ENCODE measurements at regions not wholly inside any gene's neighbourhood (a gene's known extent, or its start where the extent isn't known, plus 50 kb on each side); places are given as distances from the start of the nearest gene placed in this dataset.

DNA sequence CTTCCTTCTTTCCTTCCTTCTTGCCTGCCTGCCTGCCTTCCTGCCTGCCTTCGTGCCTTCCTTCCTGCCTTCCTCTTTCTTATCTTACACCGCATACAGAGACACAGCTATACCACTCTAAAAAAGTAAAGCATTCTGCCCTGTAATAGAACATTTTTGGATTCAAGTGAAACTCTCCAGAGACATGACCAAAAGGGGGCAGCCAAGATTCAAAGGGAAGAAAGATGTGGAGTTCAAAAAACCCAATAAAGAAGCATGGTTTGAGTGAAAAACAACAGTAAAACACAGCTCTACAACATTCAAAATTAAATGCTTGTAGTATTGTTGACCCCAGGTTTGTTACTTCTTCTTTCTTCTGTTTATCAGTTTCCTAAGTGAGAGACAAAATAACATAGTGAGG lies 914.9 kb upstream of the PCDH7 start:
- DNase-seq (ENCODE audit: low spot score), result no peak
- TF ChIP-seq, protein P1, sequence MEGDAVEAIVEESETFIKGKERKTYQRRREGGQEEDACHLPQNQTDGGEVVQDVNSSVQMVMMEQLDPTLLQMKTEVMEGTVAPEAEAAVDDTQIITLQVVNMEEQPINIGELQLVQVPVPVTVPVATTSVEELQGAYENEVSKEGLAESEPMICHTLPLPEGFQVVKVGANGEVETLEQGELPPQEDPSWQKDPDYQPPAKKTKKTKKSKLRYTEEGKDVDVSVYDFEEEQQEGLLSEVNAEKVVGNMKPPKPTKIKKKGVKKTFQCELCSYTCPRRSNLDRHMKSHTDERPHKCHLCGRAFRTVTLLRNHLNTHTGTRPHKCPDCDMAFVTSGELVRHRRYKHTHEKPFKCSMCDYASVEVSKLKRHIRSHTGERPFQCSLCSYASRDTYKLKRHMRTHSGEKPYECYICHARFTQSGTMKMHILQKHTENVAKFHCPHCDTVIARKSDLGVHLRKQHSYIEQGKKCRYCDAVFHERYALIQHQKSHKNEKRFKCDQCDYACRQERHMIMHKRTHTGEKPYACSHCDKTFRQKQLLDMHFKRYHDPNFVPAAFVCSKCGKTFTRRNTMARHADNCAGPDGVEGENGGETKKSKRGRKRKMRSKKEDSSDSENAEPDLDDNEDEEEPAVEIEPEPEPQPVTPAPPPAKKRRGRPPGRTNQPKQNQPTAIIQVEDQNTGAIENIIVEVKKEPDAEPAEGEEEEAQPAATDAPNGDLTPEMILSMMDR (IDR thresholded peaks at IDR 0.05), result no peak
- ATAC-seq (ENCODE audit: low FRiP score), result no peak

- ATAC-seq (ENCODE audit: low FRiP score) (no peak), DNase-seq (ENCODE audit: low spot score) (no peak)
- TF ChIP-seq, protein P1 (IDR thresholded peaks at IDR 0.05), result no peak
Measured at GRCh38 chr4:29805916-29806480, 914.2 kb upstream of the PCDH7 start.

- DNase-seq (ENCODE audit: low spot score), result no peak
- ATAC-seq (ENCODE audit: low FRiP score), result no peak
- TF ChIP-seq, protein P1 (IDR thresholded peaks at IDR 0.05), result no peak
Measured at GRCh38 chr4:29817961-29818360, 902.2 kb upstream of the PCDH7 start.

DNA sequence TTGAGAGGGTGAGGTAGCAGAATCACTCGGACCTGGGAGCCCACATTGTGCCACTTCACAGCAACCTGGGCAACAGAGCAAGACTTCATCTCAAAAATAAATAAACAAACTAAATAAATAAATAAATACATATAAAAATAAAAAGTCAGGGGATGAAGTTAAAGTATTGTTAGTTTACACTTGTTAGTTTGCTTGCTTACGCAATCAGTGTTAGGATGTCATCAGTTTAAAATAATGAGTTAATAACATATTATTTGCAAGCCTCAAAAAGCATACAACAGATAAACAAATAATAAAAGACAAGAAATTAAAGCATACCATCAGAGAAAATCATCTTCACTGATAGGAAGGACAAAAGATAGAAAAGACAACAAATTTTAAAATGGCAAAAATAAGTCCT lies 891.1 kb upstream of the PCDH7 start:
- no peak for ATAC-seq (ENCODE audit: low FRiP score)
- TF ChIP-seq, protein P1 (IDR thresholded peaks at IDR 0.05), result no peak
- DNase-seq (ENCODE audit: low spot score), result no peak

GRCh38 chr4:29852537-29852936 lies 867.6 kb upstream of the PCDH7 start:
- TF ChIP-seq, protein P1 (IDR thresholded peaks at IDR 0.05), result no peak
- ATAC-seq (ENCODE audit: low FRiP score), result no peak
- DNase-seq (ENCODE audit: low spot score), result no peak

DNA sequence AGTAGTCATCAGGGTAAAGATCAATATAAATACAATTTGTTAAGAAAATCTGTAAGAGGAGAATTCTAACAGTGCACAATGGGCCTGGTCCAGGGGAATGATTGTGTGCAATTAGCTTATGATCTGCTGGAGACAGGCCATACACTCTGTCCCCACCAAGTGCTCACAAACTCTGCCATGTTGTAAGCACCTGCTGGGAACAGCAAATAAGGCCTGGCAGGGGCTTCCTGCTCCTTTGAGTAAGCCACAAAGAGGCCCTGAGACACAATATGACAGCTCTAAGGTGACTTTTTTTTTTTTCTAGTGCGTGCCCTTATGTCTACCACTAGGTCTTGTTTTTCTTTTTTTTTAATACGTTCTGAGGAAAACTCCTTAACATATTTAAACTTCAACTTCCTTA lies 866.3 kb upstream of the PCDH7 start:
- ATAC-seq (ENCODE audit: low FRiP score), result no peak
- TF ChIP-seq, protein P1 (IDR thresholded peaks at IDR 0.05), result no peak
- DNase-seq (ENCODE audit: low spot score), result no peak

DNA sequence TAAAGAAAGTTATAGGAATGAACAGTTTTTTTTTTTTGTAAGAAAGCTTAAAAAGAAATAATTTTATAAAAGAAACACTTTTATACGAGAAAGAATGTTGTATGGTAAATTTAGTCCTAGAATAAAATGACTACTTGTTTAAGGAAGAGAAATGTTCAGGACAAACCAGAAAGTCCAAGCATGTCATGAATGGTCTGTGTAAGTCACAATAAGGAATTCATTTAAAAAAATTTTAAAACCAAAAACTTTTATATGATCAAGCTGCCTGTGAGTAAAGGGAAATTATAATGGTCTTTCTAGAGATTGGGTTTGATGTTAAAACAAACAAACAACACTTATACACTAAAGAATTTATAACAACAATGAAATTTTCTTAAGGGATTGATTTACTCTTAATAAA lies 858.9 kb upstream of the PCDH7 start:
- DNase-seq (ENCODE audit: low spot score) (no peak), ATAC-seq (ENCODE audit: low FRiP score) (no peak)
- TF ChIP-seq, protein P1 (IDR thresholded peaks at IDR 0.05), result no peak

Measured in omental fat pad (tissue), 3 donors.